ENCODE measurements at regions not wholly inside any gene's neighbourhood (a gene's known extent, or its start where the extent isn't known, plus 50 kb on each side); places are given as distances from the start of the nearest gene placed in this dataset.
"Not testable (repeated sequence)": the region's sequence is repeated elsewhere in the genome, so short reads cannot be mapped to it uniquely, and the experiment has no call there.

- WGBS (ENCODE audit: insufficient coverage, insufficient read length): no CpG with 5 or more reads among the region's 2 CpGs
- Histone ChIP-seq H3K36me3 (ENCODE audit: control insufficient read depth, insufficient read depth, low read length) (no peaks in the 10 kb centered on the region), H3K9me3 (ENCODE audit: control insufficient read depth, insufficient read depth, low read length) (no peaks in the 10 kb centered on the region), H3K27ac (ENCODE audit: low read length) (no peak overlapping the region), H3K27me3 (ENCODE audit: control insufficient read depth, insufficient read depth, low read length) (no peaks in the 10 kb centered on the region), H3K4me1 (ENCODE audit: control insufficient read depth, insufficient read depth, low read length) (no peaks in the 10 kb centered on the region), H3K4me3 (ENCODE audit: low read length) (no peak overlapping the region)
- no peak for DNase-seq (ENCODE audit: low read depth, low spot score)
Measured at GRCh38 chr12:63450816-63451215, 217.5 kb downstream of the DPY19L2 start.

GRCh38 chr12:63450334-63450733 is 218.0 kb downstream of the DPY19L2 start:
- DNase-seq (ENCODE audit: low read depth, low spot score): no peak
- WGBS (ENCODE audit: insufficient coverage, insufficient read length): no CpG with 5 or more reads among the region's 1 CpG
- no peaks in the 10 kb centered on the region for H3K36me3 ChIP-seq (ENCODE audit: control insufficient read depth, insufficient read depth, low read length)
- H3K27ac ChIP-seq (ENCODE audit: low read length): no peak overlapping the region
- no peaks in the 10 kb centered on the region for H3K4me1 ChIP-seq (ENCODE audit: control insufficient read depth, insufficient read depth, low read length)
- H3K4me3 ChIP-seq (ENCODE audit: low read length): no peak overlapping the region
- no peaks in the 10 kb centered on the region for H3K27me3 ChIP-seq (ENCODE audit: control insufficient read depth, insufficient read depth, low read length)
- no peaks in the 10 kb centered on the region for H3K9me3 ChIP-seq (ENCODE audit: control insufficient read depth, insufficient read depth, low read length)

DNA sequence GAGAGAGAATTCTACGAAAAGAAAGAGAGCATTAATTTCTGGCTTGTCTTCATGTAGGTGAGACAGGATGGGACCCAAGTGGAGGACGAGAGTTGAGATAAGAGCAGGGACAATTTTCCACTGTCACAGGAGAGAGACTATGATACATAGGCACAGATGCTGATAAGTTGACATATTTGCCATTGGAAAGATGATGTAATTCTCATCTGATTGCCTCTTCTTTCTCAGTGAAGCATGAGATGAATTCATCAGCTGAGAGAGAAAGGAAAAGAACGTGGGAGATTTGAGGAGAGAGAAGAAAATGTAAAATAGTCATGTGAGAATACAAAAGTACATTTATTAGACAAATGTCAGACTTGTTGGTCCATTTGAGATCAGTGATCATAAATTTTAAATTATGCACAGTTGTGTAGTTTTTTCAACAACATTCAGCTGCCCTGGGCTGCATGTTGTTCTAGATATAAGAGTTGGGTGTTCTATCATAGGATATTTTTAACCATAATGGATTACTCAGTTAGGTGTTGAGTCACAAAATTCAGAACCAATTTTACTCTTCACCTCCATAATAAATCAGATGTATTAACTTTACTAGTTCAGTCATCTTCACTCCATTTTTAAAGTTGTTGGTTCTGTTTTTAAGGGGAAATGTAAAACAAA is 222.9 kb downstream of the DPY19L2 start:
- 100% methylated on average over 1 of the region's 3 CpGs for WGBS (ENCODE audit: insufficient coverage, insufficient read length)
- Histone ChIP-seq H3K4me3 (ENCODE audit: low read length) (no peak overlapping the region), H3K36me3 (ENCODE audit: control insufficient read depth, insufficient read depth, low read length) (no peaks in the 10 kb centered on the region), H3K27me3 (ENCODE audit: control insufficient read depth, insufficient read depth, low read length) (no peaks in the 10 kb centered on the region), H3K27ac (ENCODE audit: low read length) (no peak overlapping the region), H3K4me1 (ENCODE audit: control insufficient read depth, insufficient read depth, low read length) (no peaks in the 10 kb centered on the region), H3K9me3 (ENCODE audit: control insufficient read depth, insufficient read depth, low read length) (no peaks in the 10 kb centered on the region)
- DNase-seq (ENCODE audit: low read depth, low spot score): no peak

- Histone ChIP-seq H3K36me3 (ENCODE audit: control insufficient read depth, insufficient read depth, low read length) (no peaks in the 10 kb centered on the region), H3K4me1 (ENCODE audit: control insufficient read depth, insufficient read depth, low read length) (no peaks in the 10 kb centered on the region), H3K27ac (ENCODE audit: low read length) (no peak overlapping the region), H3K4me3 (ENCODE audit: low read length) (no peak overlapping the region), H3K9me3 (ENCODE audit: control insufficient read depth, insufficient read depth, low read length) (no peaks in the 10 kb centered on the region), H3K27me3 (ENCODE audit: control insufficient read depth, insufficient read depth, low read length) (no peaks in the 10 kb centered on the region)
- DNase-seq (ENCODE audit: low read depth, low spot score): no peak
- whole genome bisulfite sequencing (ENCODE audit: insufficient coverage, insufficient read length): no CpG with 5 or more reads among the region's 5 CpGs
Measured at GRCh38 chr12:63440048-63440447, 228.2 kb downstream of the DPY19L2 start.

DNA sequence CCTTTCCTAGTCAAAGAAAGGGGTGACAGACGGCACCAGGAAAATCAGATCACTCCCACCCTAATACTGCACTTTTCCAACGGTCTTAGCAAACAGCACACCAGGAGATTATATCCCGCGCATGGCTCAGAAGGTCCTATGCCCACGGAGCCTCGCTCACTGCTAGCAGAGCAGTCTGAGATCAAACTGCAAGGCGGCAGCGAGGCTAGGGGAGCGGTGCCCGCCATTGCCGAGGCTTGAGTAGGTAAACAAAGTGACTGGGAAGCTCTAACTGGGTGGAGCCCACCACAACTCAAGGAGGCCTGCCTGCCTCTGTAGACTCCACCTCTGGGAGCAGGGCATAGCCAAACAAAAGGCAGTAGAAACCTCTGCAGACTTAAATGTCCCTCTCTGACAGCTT is 233.9 kb downstream of the DPY19L2 start:
- not testable (repeated sequence) for H3K9me3 ChIP-seq (ENCODE audit: control insufficient read depth, insufficient read depth, low read length); H3K4me3 ChIP-seq (ENCODE audit: low read length); H3K27me3 ChIP-seq (ENCODE audit: control insufficient read depth, insufficient read depth, low read length); H3K27ac ChIP-seq (ENCODE audit: low read length); H3K4me1 ChIP-seq (ENCODE audit: control insufficient read depth, insufficient read depth, low read length); DNase-seq (ENCODE audit: low read depth, low spot score); H3K36me3 ChIP-seq (ENCODE audit: control insufficient read depth, insufficient read depth, low read length)
- no CpG with 5 or more reads among the region's 11 CpGs for WGBS (ENCODE audit: insufficient coverage, insufficient read length)

DNA sequence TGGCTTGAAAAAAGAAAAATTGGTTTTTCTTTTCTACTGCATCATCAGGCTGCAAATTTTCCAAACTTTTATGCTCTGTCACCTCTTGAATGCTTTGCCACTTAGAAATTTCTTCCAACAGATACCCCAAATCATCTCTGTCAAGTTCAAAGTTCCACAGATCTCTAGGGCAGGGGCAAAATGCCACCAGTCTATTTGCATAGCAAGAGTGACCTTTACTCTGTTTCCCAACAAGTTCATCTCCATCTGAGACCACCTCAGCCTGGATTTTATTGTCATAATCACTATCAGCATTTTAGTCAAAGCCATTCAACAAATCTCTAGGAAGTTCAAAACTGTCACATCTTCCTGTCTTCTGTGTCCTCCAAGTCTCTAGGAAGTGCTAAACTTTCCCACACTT is 240.3 kb downstream of the DPY19L2 start:
- not testable (repeated sequence) for H3K27me3 ChIP-seq (ENCODE audit: control insufficient read depth, insufficient read depth, low read length); H3K27ac ChIP-seq (ENCODE audit: low read length); DNase-seq (ENCODE audit: low read depth, low spot score); H3K4me3 ChIP-seq (ENCODE audit: low read length); H3K9me3 ChIP-seq (ENCODE audit: control insufficient read depth, insufficient read depth, low read length); H3K36me3 ChIP-seq (ENCODE audit: control insufficient read depth, insufficient read depth, low read length); H3K4me1 ChIP-seq (ENCODE audit: control insufficient read depth, insufficient read depth, low read length)

GRCh38 chr12:63427029-63427428 is 241.3 kb downstream of the DPY19L2 start:
- not testable (repeated sequence) for DNase-seq (ENCODE audit: low read depth, low spot score); H3K9me3 ChIP-seq (ENCODE audit: control insufficient read depth, insufficient read depth, low read length); H3K27ac ChIP-seq (ENCODE audit: low read length); H3K36me3 ChIP-seq (ENCODE audit: control insufficient read depth, insufficient read depth, low read length); H3K4me1 ChIP-seq (ENCODE audit: control insufficient read depth, insufficient read depth, low read length); H3K27me3 ChIP-seq (ENCODE audit: control insufficient read depth, insufficient read depth, low read length); H3K4me3 ChIP-seq (ENCODE audit: low read length)
- WGBS (ENCODE audit: insufficient coverage, insufficient read length): no CpG with 5 or more reads among the region's 2 CpGs

- Histone ChIP-seq H3K9me3 (ENCODE audit: control insufficient read depth, insufficient read depth, low read length) (no peaks in the 10 kb centered on the region), H3K27ac (ENCODE audit: low read length) (no peak overlapping the region), H3K36me3 (ENCODE audit: control insufficient read depth, insufficient read depth, low read length) (no peaks in the 10 kb centered on the region), H3K27me3 (ENCODE audit: control insufficient read depth, insufficient read depth, low read length) (no peaks in the 10 kb centered on the region), H3K4me1 (ENCODE audit: control insufficient read depth, insufficient read depth, low read length) (peaks cover 1% of the 10 kb centered on the region; the same call in 1 of the 2 replicates), H3K4me3 (ENCODE audit: low read length) (no peak overlapping the region)
- WGBS (ENCODE audit: insufficient coverage, insufficient read length): no CpG with 5 or more reads among the region's 3 CpGs
- no peak for DNase-seq (ENCODE audit: low read depth, low spot score)
Measured at GRCh38 chr12:63424671-63425070, 243.6 kb downstream of the DPY19L2 start.

DNA sequence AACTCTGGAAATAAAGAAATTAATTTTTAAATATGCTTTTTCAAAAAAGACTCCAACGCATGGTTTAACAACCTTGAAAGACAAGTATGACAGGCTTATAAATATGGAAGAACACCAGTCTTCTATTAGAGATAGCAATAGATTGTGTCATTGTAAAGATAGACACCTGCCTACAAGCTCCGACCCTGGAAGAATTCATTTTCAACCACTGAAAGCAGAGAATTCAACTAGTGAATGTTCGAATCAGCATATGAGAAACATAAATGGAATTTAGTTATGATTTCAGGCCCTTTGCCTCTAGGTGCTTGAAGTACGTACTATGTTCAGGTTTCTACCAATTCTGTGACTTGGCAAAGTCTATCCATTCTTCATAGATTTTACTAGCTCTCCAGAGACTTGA is 244.5 kb downstream of the DPY19L2 start:
- Histone ChIP-seq H3K36me3 (ENCODE audit: control insufficient read depth, insufficient read depth, low read length) (no peaks in the 10 kb centered on the region), H3K4me3 (ENCODE audit: low read length) (no peak overlapping the region), H3K27me3 (ENCODE audit: control insufficient read depth, insufficient read depth, low read length) (no peaks in the 10 kb centered on the region), H3K9me3 (ENCODE audit: control insufficient read depth, insufficient read depth, low read length) (no peaks in the 10 kb centered on the region), H3K4me1 (ENCODE audit: control insufficient read depth, insufficient read depth, low read length) (peaks cover 1% of the 10 kb centered on the region; the same call in 1 of the 2 replicates), H3K27ac (ENCODE audit: low read length) (no peak overlapping the region)
- WGBS (ENCODE audit: insufficient coverage, insufficient read length): no CpG with 5 or more reads among the region's 4 CpGs
- DNase-seq (ENCODE audit: low read depth, low spot score): no peak

DNA sequence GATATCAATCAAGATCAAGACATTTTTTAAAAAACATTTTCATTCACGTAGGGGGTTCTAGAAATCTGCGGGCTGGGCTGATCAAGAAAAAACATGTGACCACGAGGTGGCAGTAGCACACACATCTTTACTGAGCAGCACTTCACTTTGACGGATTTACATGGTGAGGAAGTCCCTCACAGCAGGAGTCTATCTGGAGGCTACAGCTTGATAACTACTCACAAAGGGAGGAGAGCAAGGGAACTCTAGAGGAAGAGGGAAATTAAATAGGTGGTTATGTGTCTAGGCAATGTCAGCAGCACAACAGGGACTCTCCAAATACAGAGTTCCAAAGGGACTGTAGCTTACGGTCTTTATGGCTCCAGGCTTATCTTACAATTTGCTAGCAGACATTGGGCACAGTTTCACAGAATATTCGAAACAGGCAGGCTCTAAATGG is 248.1 kb downstream of the DPY19L2 start:
- Histone ChIP-seq H3K27me3 (ENCODE audit: control insufficient read depth, insufficient read depth, low read length) (no peaks in the 10 kb centered on the region), H3K27ac (ENCODE audit: low read length) (no peak overlapping the region), H3K36me3 (ENCODE audit: control insufficient read depth, insufficient read depth, low read length) (no peaks in the 10 kb centered on the region), H3K4me1 (ENCODE audit: control insufficient read depth, insufficient read depth, low read length) (peaks cover 1% of the 10 kb centered on the region; the same call in 1 of the 2 replicates), H3K9me3 (ENCODE audit: control insufficient read depth, insufficient read depth, low read length) (no peaks in the 10 kb centered on the region), H3K4me3 (ENCODE audit: low read length) (no peak overlapping the region)
- no CpG with 5 or more reads among the region's 6 CpGs for WGBS (ENCODE audit: insufficient coverage, insufficient read length)
- peak; percentile 96 for DNase-seq (ENCODE audit: low read depth, low spot score)

DNA sequence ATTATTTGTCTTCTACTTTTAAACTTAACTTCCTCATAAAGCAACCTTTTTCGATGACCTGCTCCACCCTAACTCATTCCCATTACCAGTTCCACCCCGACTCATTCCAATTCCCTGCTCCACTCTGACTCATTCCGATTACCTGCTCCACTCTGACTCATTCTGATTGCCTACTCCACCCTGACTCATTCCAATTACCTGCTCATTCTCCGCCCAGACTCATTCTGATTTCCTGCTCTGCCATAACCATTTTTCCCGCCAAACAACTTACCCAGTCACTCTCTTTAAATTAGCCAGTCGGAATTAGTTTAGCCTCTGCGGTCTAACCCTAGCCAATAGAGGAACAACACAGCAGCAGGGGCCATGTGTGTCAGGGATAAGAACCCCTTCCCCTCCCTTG is 249.1 kb downstream of the DPY19L2 start:
- no peak for DNase-seq (ENCODE audit: low read depth, low spot score)
- WGBS (ENCODE audit: insufficient coverage, insufficient read length): no CpG with 5 or more reads among the region's 7 CpGs

More for the DNA sequence above, 249.1 kb downstream of the DPY19L2 start:
- Histone ChIP-seq H3K4me1 (ENCODE audit: control insufficient read depth, insufficient read depth, low read length) (peaks cover 1% of the 10 kb centered on the region; the same call in 1 of the 2 replicates), H3K27ac (ENCODE audit: low read length) (no peak overlapping the region), H3K4me3 (ENCODE audit: low read length) (no peak overlapping the region), H3K27me3 (ENCODE audit: control insufficient read depth, insufficient read depth, low read length) (no peaks in the 10 kb centered on the region), H3K36me3 (ENCODE audit: control insufficient read depth, insufficient read depth, low read length) (no peaks in the 10 kb centered on the region), H3K9me3 (ENCODE audit: control insufficient read depth, insufficient read depth, low read length) (no peaks in the 10 kb centered on the region)
